HEK293T (cell line): ENCODE measurements at regions not wholly inside any gene's neighbourhood (a gene's known extent, or its start where the extent isn't known, plus 50 kb on each side); places are given as distances from the start of the nearest gene placed in this dataset.

Experiments used
- CTCF ChIA-PET: fragments of 350-600 bp; formaldehyde crosslinking; extraction: SDS; loops from one replicate; lab custom pipeline; 2021; ENCODE audit warnings: antibody characterized with exemption, inconsistent platforms; lab: Yijun Ruan, JAX
- POLR2A ChIA-PET: fragments of 350-600 bp; formaldehyde crosslinking; extraction: SDS; loops from one replicate; lab custom pipeline; 2020; ENCODE audit warnings: antibody characterized with exemption, inconsistent platforms; lab: Yijun Ruan, JAX
- DNase-seq: peaks from one replicate; pipeline ENCODE4 v3.0.0; 2012; ENCODE audit warnings: mixed read lengths; ENCODE audit errors: extremely low spot score
- ARNT ChIP-seq: fragments of 450-650 bp; IDR thresholded peaks from 2 replicates; pipeline ENCODE4 v1.6.1; 2017; ENCODE audit warnings: mild to moderate bottlenecking
- BHLHE40 ChIP-seq: fragments of 450-650 bp; IDR thresholded peaks from 2 replicates; pipeline ENCODE4 v1.6.1; 2016; ENCODE audit warnings: mild to moderate bottlenecking, moderate library complexity, borderline replicate concordance
- CTBP1 ChIP-seq: fragments of 450-650 bp; IDR thresholded peaks from 2 replicates; pipeline ENCODE4 v1.6.1; 2016; ENCODE audit warnings: borderline replicate concordance
- ELF4 ChIP-seq: fragments of 450-650 bp; IDR thresholded peaks from 2 replicates; pipeline ENCODE4 v1.6.1; 2017; ENCODE audit warnings: antibody characterized with exemption
- FOXA1 ChIP-seq: fragments of 450-650 bp; IDR thresholded peaks from 2 replicates; pipeline ENCODE4 v1.6.1; 2016; ENCODE audit warnings: mild to moderate bottlenecking
- FOXK2 ChIP-seq: fragments of 450-650 bp; IDR thresholded peaks from 2 replicates; pipeline ENCODE4 v1.6.1; 2016; ENCODE audit warnings: mild to moderate bottlenecking
- FOXM1 ChIP-seq: fragments of 450-650 bp; IDR thresholded peaks from 2 replicates; pipeline ENCODE4 v1.6.1; 2017; ENCODE audit warnings: mild to moderate bottlenecking, borderline replicate concordance
- HDGF ChIP-seq: fragments of 450-650 bp; IDR thresholded peaks from 2 replicates; pipeline ENCODE4 v1.6.1; 2017; ENCODE audit warnings: antibody characterized with exemption, borderline replicate concordance
- L3MBTL2 ChIP-seq: fragments of 450-650 bp; conservative IDR thresholded peaks from 2 replicates; pipeline ENCODE4 v1.6.1; 2016; ENCODE audit warnings: mild to moderate bottlenecking
- LEF1 ChIP-seq: fragments of 450-650 bp; IDR thresholded peaks from 2 replicates; pipeline ENCODE4 v1.6.1; 2017; ENCODE audit warnings: mild to moderate bottlenecking, borderline replicate concordance
- NFRKB ChIP-seq: fragments of 450-650 bp; IDR thresholded peaks from 2 replicates; pipeline ENCODE4 v1.6.1; 2016; ENCODE audit warnings: mild to moderate bottlenecking, moderate library complexity
- PKNOX1 ChIP-seq: fragments of 450-650 bp; IDR thresholded peaks from 2 replicates; pipeline ENCODE4 v1.6.1; 2016
- SP1 ChIP-seq: fragments of 450-650 bp; IDR thresholded peaks from 2 replicates; pipeline ENCODE4 v1.6.1; 2017
- SUZ12 ChIP-seq: fragments of 450-650 bp; IDR thresholded peaks from 2 replicates; pipeline ENCODE4 v1.6.1; 2016; ENCODE audit warnings: mild to moderate bottlenecking
- TARDBP ChIP-seq: fragments of 450-650 bp; IDR thresholded peaks from 2 replicates; pipeline ENCODE4 v1.6.1; 2016
- ZNF384 ChIP-seq: fragments of 450-650 bp; IDR thresholded peaks from 2 replicates; pipeline ENCODE4 v1.6.1; 2016

DNA sequence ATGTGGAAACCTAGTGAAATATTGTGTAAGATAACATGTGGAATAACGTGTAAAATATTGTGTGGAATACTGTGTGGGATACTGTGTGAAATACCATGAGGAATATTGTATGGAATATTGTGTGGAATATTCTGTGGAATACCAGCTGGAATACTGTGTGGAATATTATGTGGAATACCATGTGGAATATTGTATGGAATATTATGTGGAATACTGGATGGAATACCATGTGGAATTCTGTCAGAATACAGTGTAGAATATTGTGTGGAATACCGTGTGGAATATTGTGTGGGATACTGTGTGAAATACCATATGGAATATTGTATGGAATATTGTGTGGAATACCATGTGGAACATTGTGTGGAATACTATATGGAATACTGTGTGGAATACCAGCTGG lies 134.6 kb upstream of the CHST15 start:
- TF ChIP-seq HDGF: no peak
- TF ChIP-seq LEF1: no peak
- no peak for TF ChIP-seq TARDBP
- TF ChIP-seq SP1: no peak
- no peak for TF ChIP-seq BHLHE40
- no peak for TF ChIP-seq FOXK2
- TF ChIP-seq ZNF384: no peak
- TF ChIP-seq ELF4: no peak
- TF ChIP-seq L3MBTL2: no peak
- no peak for TF ChIP-seq SUZ12
- no peak for TF ChIP-seq FOXA1
- no peak for TF ChIP-seq ARNT
- no peak for TF ChIP-seq CTBP1
- TF ChIP-seq FOXM1: no peak
- TF ChIP-seq NFRKB: no peak
- TF ChIP-seq PKNOX1: no peak
- ChIA-PET POLR2A (no interaction called here), CTCF (interaction anchor here (0.6 kb wide), 1 partner anchor 272 kb away, joined by 4 read pairs; no protein-coding TSS in a partner anchor)
- no peak for DNase-seq

GRCh38 chr10:124227055-124227975 lies 133.9 kb upstream of the CHST15 start:
- POLR2A ChIA-PET: no interaction called here
- CTCF ChIA-PET: no interaction called here
- DNase-seq: no peak
- TF ChIP-seq ZNF384: no peak
- no peak for TF ChIP-seq PKNOX1
- no peak for TF ChIP-seq LEF1
- TF ChIP-seq L3MBTL2: no peak
- no peak; the same call in 1 of the 2 replicates for TF ChIP-seq TARDBP
- no peak for TF ChIP-seq CTBP1
- TF ChIP-seq FOXM1: no peak
- TF ChIP-seq ELF4: no peak
- no peak for TF ChIP-seq SP1
- no peak for TF ChIP-seq BHLHE40
- no peak for TF ChIP-seq FOXA1

- CTCF ChIA-PET: no interaction called here
- TF ChIP-seq CTBP1 (no peak), TARDBP (no peak), FOXK2 (no peak), SP1 (no peak), FOXA1 (no peak), FOXM1 (no peak), BHLHE40 (no peak), NFRKB (no peak), SUZ12 (no peak), ARNT (no peak), HDGF (no peak), ZNF384 (no peak), PKNOX1 (no peak), ELF4 (no peak)
- no peak for DNase-seq
- POLR2A ChIA-PET: no interaction called here
These were observed 133.1 kb upstream of the CHST15 start for GRCh38 chr10:124226271-124227054.

GRCh38 chr10:124225467-124226270 lies 132.3 kb upstream of the CHST15 start:
- ChIA-PET CTCF (interaction anchor here (0.6 kb wide), 1 partner anchor 591 kb away, joined by 3 read pairs; no protein-coding TSS in a partner anchor), POLR2A (no interaction called here)
- DNase-seq: no peak
- no peak for TF ChIP-seq SP1
- no peak for TF ChIP-seq CTBP1
- no peak for TF ChIP-seq NFRKB
- TF ChIP-seq SUZ12: no peak
- no peak for TF ChIP-seq TARDBP
- no peak for TF ChIP-seq L3MBTL2
- TF ChIP-seq FOXK2: no peak

- no peak for TF ChIP-seq LEF1
- no peak for TF ChIP-seq L3MBTL2
- no peak for TF ChIP-seq CTBP1
- TF ChIP-seq HDGF: no peak
- no peak for TF ChIP-seq ELF4
- TF ChIP-seq PKNOX1: no peak
- no peak for TF ChIP-seq ZNF384
- TF ChIP-seq TARDBP: no peak
- no peak for TF ChIP-seq ARNT
- CTCF ChIA-PET: no interaction called here
- POLR2A ChIA-PET: no interaction called here
- DNase-seq: no peak
These were observed 131.7 kb upstream of the CHST15 start for GRCh38 chr10:124225029-124225466.
